DOHH2 (cell line): ENCODE measurements at regions not wholly inside any gene's neighbourhood (a gene's known extent, or its start where the extent isn't known, plus 50 kb on each side); places are given as distances from the start of the nearest gene placed in this dataset.

Experiments used
- EZH2phosphoT487 ChIP-seq: fragments of 200-600 bp; sonication (generic); IDR thresholded peaks from 2 replicates; pipeline ENCODE4 v1.6.1; 2017; ENCODE audit warnings: borderline replicate concordance, mild to moderate bottlenecking, antibody characterized with exemption, low read length, moderate library complexity, mixed read lengths
- TF ChIP-seq, protein P1 (sequence below): fragments of 200-600 bp; sonication (generic); IDR thresholded peaks from one replicate; pipeline ENCODE4 v1.5.1; 2014; ENCODE audit warnings: antibody characterized with exemption, mild to moderate bottlenecking, low read depth, low read length; ENCODE audit not compliant: poor library complexity, severe bottlenecking

DNA sequence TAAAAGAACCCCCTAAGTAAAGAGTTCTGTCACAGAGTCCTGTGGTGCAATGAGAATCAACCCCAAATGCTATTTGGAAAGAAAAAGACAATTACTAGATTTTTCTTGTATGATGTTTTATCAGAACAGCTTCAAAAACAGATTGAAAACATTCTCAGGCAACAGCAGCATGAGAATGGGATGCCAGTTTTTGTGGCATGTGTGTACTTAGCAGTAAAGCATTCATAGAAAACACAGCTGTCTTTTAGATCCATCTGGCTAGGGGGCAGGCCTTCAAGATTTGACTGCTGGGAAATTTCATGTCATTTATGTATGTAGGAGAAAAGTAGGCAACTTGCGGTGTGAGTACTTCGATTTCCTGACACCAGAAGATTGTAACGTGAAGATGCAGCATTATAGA, 170.5 kb upstream of the HTR2A start:
- TF ChIP-seq, protein P1, sequence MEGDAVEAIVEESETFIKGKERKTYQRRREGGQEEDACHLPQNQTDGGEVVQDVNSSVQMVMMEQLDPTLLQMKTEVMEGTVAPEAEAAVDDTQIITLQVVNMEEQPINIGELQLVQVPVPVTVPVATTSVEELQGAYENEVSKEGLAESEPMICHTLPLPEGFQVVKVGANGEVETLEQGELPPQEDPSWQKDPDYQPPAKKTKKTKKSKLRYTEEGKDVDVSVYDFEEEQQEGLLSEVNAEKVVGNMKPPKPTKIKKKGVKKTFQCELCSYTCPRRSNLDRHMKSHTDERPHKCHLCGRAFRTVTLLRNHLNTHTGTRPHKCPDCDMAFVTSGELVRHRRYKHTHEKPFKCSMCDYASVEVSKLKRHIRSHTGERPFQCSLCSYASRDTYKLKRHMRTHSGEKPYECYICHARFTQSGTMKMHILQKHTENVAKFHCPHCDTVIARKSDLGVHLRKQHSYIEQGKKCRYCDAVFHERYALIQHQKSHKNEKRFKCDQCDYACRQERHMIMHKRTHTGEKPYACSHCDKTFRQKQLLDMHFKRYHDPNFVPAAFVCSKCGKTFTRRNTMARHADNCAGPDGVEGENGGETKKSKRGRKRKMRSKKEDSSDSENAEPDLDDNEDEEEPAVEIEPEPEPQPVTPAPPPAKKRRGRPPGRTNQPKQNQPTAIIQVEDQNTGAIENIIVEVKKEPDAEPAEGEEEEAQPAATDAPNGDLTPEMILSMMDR: no peak
- TF ChIP-seq EZH2phosphoT487: no peak
